Trophoblast cell (in vitro differentiated cells and primary cell): ENCODE measurements at regions not wholly inside any gene's neighbourhood (a gene's known extent, or its start where the extent isn't known, plus 50 kb on each side); places are given as distances from the start of the nearest gene placed in this dataset.

Experiments
- DNase-seq, 2 donors: peaks; one replicate each; pipeline ENCODE4 v3.0.0-alpha.2; 2016
- H2AFZ ChIP-seq: 2 replicates; pipeline ENCODE4 v1.6.1; 2013; ENCODE audit warnings: low read length, moderate library complexity, mild to moderate bottlenecking; ENCODE audit not compliant: insufficient read depth, poor library complexity
- H2AK5ac ChIP-seq: 2 replicates; pipeline ENCODE4 v1.6.1; 2013; ENCODE audit warnings: mild to moderate bottlenecking, low read length
- H2BK120ac ChIP-seq: 2 replicates; pipeline ENCODE4 v1.6.1; 2013; ENCODE audit warnings: low read length, mild to moderate bottlenecking, moderate library complexity; ENCODE audit not compliant: insufficient read depth, poor library complexity
- H2BK12ac ChIP-seq: 2 replicates; pipeline ENCODE4 v1.6.1; 2013; ENCODE audit warnings: mild to moderate bottlenecking, low read length, moderate library complexity
- H2BK5ac ChIP-seq: 2 replicates; pipeline ENCODE4 v1.6.1; 2013; ENCODE audit warnings: low read length, low read depth, moderate library complexity, mild to moderate bottlenecking; ENCODE audit not compliant: poor library complexity
- H3K14ac ChIP-seq: 2 replicates; pipeline ENCODE4 v1.6.1; 2013; ENCODE audit warnings: mild to moderate bottlenecking, low read length
- H3K18ac ChIP-seq: 2 replicates; pipeline ENCODE4 v1.6.1; 2013; ENCODE audit warnings: mild to moderate bottlenecking, low read length
- H3K23ac ChIP-seq: 2 replicates; pipeline ENCODE4 v1.6.1; 2013; ENCODE audit warnings: low read length
- H3K27ac ChIP-seq: 2 replicates; pipeline ENCODE4 v1.5.1; 2013; ENCODE audit warnings: low read depth, mild to moderate bottlenecking, inconsistent platforms, low read length, moderate library complexity
- H3K27me3 ChIP-seq: 2 replicates; pipeline ENCODE4 v1.6.1; 2013; ENCODE audit warnings: inconsistent platforms, mild to moderate bottlenecking, low read length, moderate library complexity; ENCODE audit not compliant: insufficient read depth
- H3K36me3 ChIP-seq, 2 experiments: 1 replicate in 1 of 2; 2 replicates in 1 of 2; pipeline ENCODE4 v1.6.1; 2013; ENCODE audit warnings: low read length in 2 of 2, mild to moderate bottlenecking in 2 of 2, moderate library complexity in 1 of 2; ENCODE audit not compliant: insufficient read depth in 2 of 2, control insufficient read depth in 1 of 2
- H3K4ac ChIP-seq: 2 replicates; pipeline ENCODE4 v1.6.1; 2013; ENCODE audit warnings: low read depth, mild to moderate bottlenecking, low read length, moderate library complexity
- H3K4me1 ChIP-seq, 2 experiments: 1 replicate in 1 of 2; 2 replicates in 1 of 2; pipeline ENCODE4 v1.6.1; 2013; ENCODE audit warnings: low read length in 2 of 2, mild to moderate bottlenecking in 2 of 2, moderate library complexity in 1 of 2; ENCODE audit not compliant: insufficient read depth in 2 of 2, control insufficient read depth in 1 of 2
- H3K4me2 ChIP-seq: 2 replicates; pipeline ENCODE4 v1.6.1; 2013; ENCODE audit warnings: inconsistent platforms, mild to moderate bottlenecking, low read length, moderate library complexity
- H3K4me3 ChIP-seq: 2 replicates; pipeline ENCODE4 v1.5.1; 2013; ENCODE audit warnings: mild to moderate bottlenecking, low read depth, low read length, inconsistent platforms
- H3K79me1 ChIP-seq: one replicate; pipeline ENCODE4 v1.6.1; 2013; ENCODE audit warnings: low read length
- H3K79me2 ChIP-seq: 2 replicates; pipeline ENCODE4 v1.6.1; 2013; ENCODE audit warnings: low read length, mild to moderate bottlenecking; ENCODE audit not compliant: control insufficient read depth, insufficient read depth, poor library complexity
- H3K9ac ChIP-seq: 2 replicates; pipeline ENCODE4 v1.6.1; 2013; ENCODE audit warnings: mild to moderate bottlenecking, low read length
- H3K9me3 ChIP-seq: 2 replicates; pipeline ENCODE4 v1.6.1; 2013; ENCODE audit warnings: low read depth, mild to moderate bottlenecking, control low read depth, inconsistent platforms, low read length; ENCODE audit not compliant: insufficient read depth
- H4K12ac ChIP-seq: 2 replicates; pipeline ENCODE4 v1.6.1; 2013; ENCODE audit warnings: low read depth, mild to moderate bottlenecking, low read length, moderate library complexity
- H4K8ac ChIP-seq: 2 replicates; pipeline ENCODE4 v1.6.1; 2013; ENCODE audit warnings: low read depth, mild to moderate bottlenecking, low read length, moderate library complexity
- H4K91ac ChIP-seq: one replicate; pipeline ENCODE4 v1.6.1; 2013; ENCODE audit warnings: low read depth, mild to moderate bottlenecking, low read length, moderate library complexity
- WGBS: extraction: QIAGEN DNeasy Blood & Tissue Kit; methylation state at CpG from one replicate; pipeline ENCODE4 v1.1.7; 2013; ENCODE audit warnings: missing lambda C conversion rate; ENCODE audit not compliant: insufficient read length, insufficient coverage; ENCODE audit errors: extremely low coverage; 5-methylcytosine and 5-hydroxymethylcytosine counted together

GRCh38 chr12:124449623-124450375, 117.6 kb downstream of the NCOR2 start:
- H3K4me2 ChIP-seq, result no peak overlapping the region
- no peak overlapping the region for H2AFZ ChIP-seq
- H3K18ac ChIP-seq, result peak overlapping the region; percentile 1
- H3K36me3 ChIP-seq, result peaks cover 33 to 56% of the 10 kb centered on the region in 2 experiments
- H3K4me1 ChIP-seq, result peaks cover 5% of the 10 kb centered on the region in 2 experiments
- H2BK5ac ChIP-seq, result no peak overlapping the region
- H3K4ac ChIP-seq, result no peak overlapping the region
- no peak overlapping the region for H2BK12ac ChIP-seq
- H3K27me3 ChIP-seq, result no peaks in the 10 kb centered on the region
- DNase-seq, result no peak
- no peak overlapping the region for H3K27ac ChIP-seq
- H3K79me1 ChIP-seq, result no peaks in the 10 kb centered on the region
- peaks cover 3% of the 10 kb centered on the region for H3K9me3 ChIP-seq
- H3K4me3 ChIP-seq, result no peak overlapping the region
- no CpG with 5 or more reads among the region's 25 CpGs for WGBS
- H3K23ac ChIP-seq, result no peak overlapping the region
- H2BK120ac ChIP-seq, result no peak overlapping the region
- no peak overlapping the region for H3K9ac ChIP-seq
- H3K14ac ChIP-seq, result no peak overlapping the region
- no peaks in the 10 kb centered on the region for H3K79me2 ChIP-seq
- H4K8ac ChIP-seq, result no peak overlapping the region
- H2AK5ac ChIP-seq, result no peak overlapping the region
- no peak overlapping the region for H4K12ac ChIP-seq
- H4K91ac ChIP-seq, result no peak overlapping the region

GRCh38 chr12:124448955-124449622, 118.3 kb downstream of the NCOR2 start:
- H3K79me2 ChIP-seq, result no peaks in the 10 kb centered on the region
- no peak overlapping the region for H2BK120ac ChIP-seq
- no peak overlapping the region for H2AFZ ChIP-seq
- H3K36me3 ChIP-seq, result peaks cover 40 to 61% of the 10 kb centered on the region in 2 experiments
- no peak overlapping the region for H3K23ac ChIP-seq
- H3K4ac ChIP-seq, result no peak overlapping the region
- H3K9me3 ChIP-seq, result peaks cover 3% of the 10 kb centered on the region
- H3K27ac ChIP-seq, result no peak overlapping the region
- H3K4me1 ChIP-seq, result peaks cover 5% of the 10 kb centered on the region in 2 experiments
- no peak overlapping the region for H4K91ac ChIP-seq
- H3K14ac ChIP-seq, result no peak overlapping the region
- H3K9ac ChIP-seq, result no peak overlapping the region
- H3K27me3 ChIP-seq, result no peaks in the 10 kb centered on the region
- H3K4me3 ChIP-seq, result no peak overlapping the region
- H4K12ac ChIP-seq, result no peak overlapping the region
- H3K18ac ChIP-seq, result no peak overlapping the region
- no peak overlapping the region for H3K4me2 ChIP-seq
- no CpG with 5 or more reads among the region's 12 CpGs for WGBS
- H2BK5ac ChIP-seq, result no peak overlapping the region
- H2BK12ac ChIP-seq, result no peak overlapping the region
- H2AK5ac ChIP-seq, result no peak overlapping the region
- no peaks in the 10 kb centered on the region for H3K79me1 ChIP-seq
- no peak overlapping the region for H4K8ac ChIP-seq
- DNase-seq, result no peak

DNA sequence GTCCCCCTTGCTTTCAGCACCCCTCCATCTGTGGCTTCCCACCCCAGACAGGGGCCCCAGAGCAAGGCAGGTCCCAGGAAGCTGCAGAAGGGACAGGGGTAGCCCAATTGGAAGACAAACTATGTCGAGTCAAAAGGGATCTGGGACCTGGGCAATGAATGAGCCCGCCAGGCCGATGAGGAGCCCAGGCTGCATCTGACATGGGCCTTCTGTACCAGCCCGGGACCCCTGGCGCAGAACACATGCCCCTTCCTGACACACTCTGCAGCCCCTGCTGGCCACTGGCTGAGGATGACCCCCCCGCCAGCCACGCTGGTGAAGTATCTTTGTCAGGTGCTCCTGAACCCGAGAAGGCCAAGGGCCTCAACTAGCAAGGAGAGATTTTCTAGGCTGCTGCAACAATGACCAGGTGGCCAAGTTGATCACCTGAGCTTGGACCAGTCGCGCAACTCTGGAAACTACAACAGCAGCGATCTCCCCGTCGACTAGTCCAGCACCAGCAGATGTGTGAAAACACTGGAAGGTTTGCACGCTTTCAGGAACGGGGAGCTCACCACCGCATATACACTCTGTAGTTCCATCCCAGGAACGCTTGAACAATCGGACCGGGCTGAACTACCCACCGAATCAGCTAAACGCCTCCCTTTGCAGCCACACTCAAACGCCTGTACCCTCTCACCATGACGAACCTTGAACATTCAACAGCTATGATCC, 119.0 kb downstream of the NCOR2 start:
- Histone ChIP-seq H3K79me2 (no peaks in the 10 kb centered on the region), H3K79me1 (no peaks in the 10 kb centered on the region), H3K27me3 (no peaks in the 10 kb centered on the region), H3K14ac (no peak overlapping the region), H4K91ac (no peak overlapping the region), H3K4me2 (no peak overlapping the region), H3K9me3 (peaks cover 3% of the 10 kb centered on the region), H3K23ac (no peak overlapping the region), H2BK120ac (no peak overlapping the region), H3K4me1 (peaks cover 5% of the 10 kb centered on the region in 2 experiments), H3K18ac (no peak overlapping the region), H3K36me3 (peaks cover 37 to 60% of the 10 kb centered on the region in 2 experiments), H3K27ac (no peak overlapping the region), H4K12ac (no peak overlapping the region), H2AK5ac (no peak overlapping the region), H2BK12ac (no peak overlapping the region), H3K4me3 (no peak overlapping the region), H3K9ac (no peak overlapping the region), H2AFZ (no peak overlapping the region), H4K8ac (no peak overlapping the region), H3K4ac (no peak overlapping the region), H2BK5ac (no peak overlapping the region)
- DNase-seq, result no peak
- no CpG with 5 or more reads among the region's 23 CpGs for WGBS

DNA sequence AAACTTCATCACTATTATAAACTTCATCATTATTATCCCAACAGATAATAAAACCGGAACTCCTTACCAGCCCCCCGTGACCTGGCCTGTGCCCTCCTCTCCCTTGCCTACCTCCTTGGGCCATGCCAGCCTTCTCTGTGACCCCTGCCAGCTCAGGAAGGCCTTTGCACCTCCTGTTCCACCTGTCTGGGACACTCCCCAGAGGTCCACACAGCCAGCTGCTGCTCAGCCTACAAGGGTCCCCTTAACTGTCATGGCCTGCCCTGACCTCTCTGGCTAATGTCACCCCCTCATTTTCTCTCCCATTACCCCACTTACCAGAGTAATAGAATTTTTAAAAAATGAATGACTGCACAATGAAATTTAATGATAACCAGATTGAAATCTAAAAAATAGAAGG, 121.0 kb downstream of the NCOR2 start:
- no peak overlapping the region for H2BK12ac ChIP-seq
- no peak overlapping the region for H2AFZ ChIP-seq
- H3K79me1 ChIP-seq, result no peaks in the 10 kb centered on the region
- H3K4me2 ChIP-seq, result no peak overlapping the region
- no peak overlapping the region for H3K9ac ChIP-seq
- H3K4me3 ChIP-seq, result no peak overlapping the region
- DNase-seq, result no peak
- no peak overlapping the region for H2BK120ac ChIP-seq
- no peak overlapping the region for H4K12ac ChIP-seq
- H2AK5ac ChIP-seq, result no peak overlapping the region
- H3K4me1 ChIP-seq, result peaks cover 7 to 10% of the 10 kb centered on the region in 2 experiments
- no peak overlapping the region for H3K14ac ChIP-seq
- no peak overlapping the region for H3K27ac ChIP-seq
- peaks cover 43 to 63% of the 10 kb centered on the region in 2 experiments for H3K36me3 ChIP-seq
- no peak overlapping the region for H3K23ac ChIP-seq
- H3K18ac ChIP-seq, result no peak overlapping the region
- WGBS, result no CpG with 5 or more reads among the region's 2 CpGs
- no peaks in the 10 kb centered on the region for H3K27me3 ChIP-seq
- peaks cover 6% of the 10 kb centered on the region for H3K9me3 ChIP-seq
- H4K8ac ChIP-seq, result no peak overlapping the region
- no peak overlapping the region for H2BK5ac ChIP-seq
- H4K91ac ChIP-seq, result no peak overlapping the region
- H3K4ac ChIP-seq, result no peak overlapping the region
- H3K79me2 ChIP-seq, result no peaks in the 10 kb centered on the region
